A549 (cell line): ENCODE measurements at regions not wholly inside any gene's neighbourhood (a gene's known extent, or its start where the extent isn't known, plus 50 kb on each side); places are given as distances from the start of the nearest gene placed in this dataset.

Source experiments
- BHLHE40 ChIP-seq: IDR thresholded peaks from 2 replicates; pipeline ENCODE4 v1.6.1; 2012; ENCODE audit warnings: low read depth, low read length, inconsistent platforms
- CHD2 ChIP-seq: fragments of 150-350 bp; IDR thresholded peaks from 2 replicates; pipeline ENCODE4 v1.6.1; 2014; ENCODE audit warnings: low read length; ENCODE audit not compliant: partially characterized antibody
- CTCF ChIP-seq: fragments of >200 bp; sonication (Bioruptor Twin); formaldehyde crosslinking; IDR thresholded peaks from 3 replicates; pipeline ENCODE4 v1.5.1; 2016
- ELK1 ChIP-seq: fragments of 150-350 bp; IDR thresholded peaks from 2 replicates; pipeline ENCODE4 v1.6.1; 2014; ENCODE audit warnings: low read depth, mild to moderate bottlenecking, low read length
- EP300 ChIP-seq, 2 experiments: fragments of >200 bp; sonication (Bioruptor Twin); formaldehyde crosslinking; IDR thresholded peaks; 2 replicates in 1 of 2; 3 replicates in 1 of 2; pipeline ENCODE4 v1.6.1; 2016 to 2017
- MAX ChIP-seq: IDR thresholded peaks from 2 replicates; pipeline ENCODE4 v1.6.1; 2012
- NR3C1 ChIP-seq: fragments of >200 bp; sonication (Bioruptor Twin); formaldehyde crosslinking; IDR thresholded peaks from 3 replicates; pipeline ENCODE4 v1.6.1; 2017
- POLR2A ChIP-seq: IDR thresholded peaks from 2 replicates; pipeline ENCODE4 v1.6.1; 2012; ENCODE audit warnings: mild to moderate bottlenecking, low read length
- POLR2AphosphoS2 ChIP-seq: conservative IDR thresholded peaks from 2 replicates; pipeline ENCODE4 v1.6.1; 2012; ENCODE audit warnings: low read length, improper control_type of control experiment, inconsistent platforms
- REST ChIP-seq: fragments of 200-600 bp; sonication (generic); IDR thresholded peaks from 2 replicates; pipeline ENCODE4 v1.6.1; 2016; ENCODE audit warnings: antibody characterized with exemption, mild to moderate bottlenecking, moderate library complexity
- SMC3 ChIP-seq: fragments of >200 bp; sonication (Bioruptor Twin); formaldehyde crosslinking; IDR thresholded peaks from 3 replicates; pipeline ENCODE4 v1.6.1; 2018; ENCODE audit warnings: inconsistent platforms
- ZC3H11A ChIP-seq: fragments of 450-650 bp; IDR thresholded peaks from 2 replicates; pipeline ENCODE4 v1.6.1; 2014; ENCODE audit warnings: antibody characterized with exemption, mild to moderate bottlenecking
- ZFP36 ChIP-seq: fragments of 450-650 bp; IDR thresholded peaks from 2 replicates; pipeline ENCODE4 v1.6.1; 2014; ENCODE audit warnings: borderline replicate concordance; ENCODE audit not compliant: partially characterized antibody
- ZSCAN20 ChIP-seq: fragments of 250-450 bp; sonication (Bioruptor Pico); IDR thresholded peaks from 2 replicates; pipeline ENCODE4 v1.8.0; 2022; ENCODE audit warnings: mild to moderate bottlenecking, moderate library complexity

GRCh38 chr7:52911326-52911725 lies 124.1 kb upstream of the POM121L12 start:
- TF ChIP-seq REST, result no peak
- no peak for TF ChIP-seq MAX
- TF ChIP-seq POLR2AphosphoS2, result no peak
- TF ChIP-seq CTCF, result no peak
- no peak for TF ChIP-seq BHLHE40
- TF ChIP-seq ZFP36, result no peak
- no peak for TF ChIP-seq ZSCAN20 (CRISPR knock-in tag)
- TF ChIP-seq ZC3H11A, result no peak
- TF ChIP-seq ELK1, result no peak
- TF ChIP-seq POLR2A, result no peak
- TF ChIP-seq CHD2, result no peak
- no peak for TF ChIP-seq EP300 (IDR thresholded peaks at IDR 0.05)
- TF ChIP-seq SMC3, result no peak
- no peak for TF ChIP-seq NR3C1
